ENCODE measurements at regions not wholly inside any gene's neighbourhood (a gene's known extent, or its start where the extent isn't known, plus 50 kb on each side); places are given as distances from the start of the nearest gene placed in this dataset.

DNA sequence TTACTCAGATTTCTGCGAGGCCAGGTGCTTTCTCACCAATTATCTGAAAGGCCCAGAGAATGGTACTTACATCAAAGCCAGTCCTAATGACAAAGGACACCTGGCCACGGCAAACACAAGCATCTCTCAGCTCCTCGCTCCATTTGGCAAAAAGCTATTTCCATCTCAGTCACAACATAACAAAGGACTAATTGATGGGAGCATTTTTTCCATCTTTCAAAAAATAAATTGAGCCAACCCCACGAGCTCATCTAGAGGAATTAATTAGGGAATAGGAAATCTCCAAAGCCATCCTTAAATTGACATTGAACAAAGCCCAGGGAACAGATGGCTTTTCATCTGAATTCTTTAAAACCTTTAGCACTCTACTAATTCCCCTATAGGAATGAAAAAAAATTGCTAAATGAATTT is 236.7 kb downstream of the HAO1 start:
- no peak for DNase-seq (ENCODE audit: low spot score)

DNA sequence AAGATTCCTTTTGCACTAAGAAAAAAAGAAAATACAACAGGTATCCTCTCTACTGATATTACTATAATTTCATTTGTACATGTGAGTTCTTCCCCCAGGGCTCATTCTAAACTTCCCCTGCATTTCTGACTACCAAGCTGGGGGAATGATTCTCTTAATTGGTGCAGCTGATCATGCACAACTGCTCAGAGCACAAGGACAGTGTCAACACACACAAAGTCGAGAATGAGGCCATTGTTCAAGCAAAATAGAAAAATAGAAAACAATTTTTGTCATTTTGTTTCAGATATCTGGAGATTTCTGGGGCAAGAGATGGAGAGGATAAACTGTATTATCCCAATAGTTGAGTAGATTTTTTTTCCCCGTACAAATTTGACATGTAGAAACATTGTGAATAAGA is 236.3 kb downstream of the HAO1 start:
- DNase-seq (ENCODE audit: low spot score): no peak

DNA sequence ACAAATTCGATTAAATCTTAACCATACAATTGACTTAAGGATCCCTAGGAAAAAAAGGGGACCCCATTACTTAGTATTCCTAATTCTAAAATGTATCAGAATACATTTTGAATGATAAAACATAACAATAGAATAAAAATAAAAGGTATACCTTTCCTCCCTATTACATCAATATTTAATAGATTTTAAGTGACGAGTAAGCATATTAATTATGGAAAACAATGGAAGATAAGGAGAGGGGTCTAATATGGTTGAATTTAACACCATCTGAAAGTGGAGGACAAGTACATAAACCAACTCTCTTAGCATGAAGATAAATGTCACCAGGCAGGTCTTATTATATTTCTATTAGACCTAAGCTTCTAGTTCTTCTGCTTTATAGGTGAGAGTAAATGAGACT is 232.1 kb downstream of the HAO1 start:
- DNase-seq (ENCODE audit: low spot score): no peak

DNA sequence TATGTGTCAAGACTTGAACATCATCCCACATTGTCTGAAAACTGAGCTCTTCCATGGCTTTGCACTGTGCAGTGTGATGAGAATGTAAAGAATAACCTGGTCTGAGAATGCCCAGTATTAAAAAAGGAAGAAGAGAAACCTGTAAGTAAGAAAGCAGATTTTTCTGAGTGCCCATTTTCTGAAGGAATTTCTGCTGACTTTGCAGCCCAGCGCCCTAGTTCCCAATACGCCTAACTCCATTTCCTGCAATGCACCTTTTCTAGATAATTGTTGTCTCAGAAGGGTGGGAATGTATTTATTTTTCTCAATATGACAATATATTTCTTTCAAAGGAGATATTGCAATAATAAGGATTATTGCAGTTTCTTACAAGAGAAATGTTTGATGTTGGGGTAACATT is 231.5 kb downstream of the HAO1 start:
- no peak for DNase-seq (ENCODE audit: low spot score)

DNA sequence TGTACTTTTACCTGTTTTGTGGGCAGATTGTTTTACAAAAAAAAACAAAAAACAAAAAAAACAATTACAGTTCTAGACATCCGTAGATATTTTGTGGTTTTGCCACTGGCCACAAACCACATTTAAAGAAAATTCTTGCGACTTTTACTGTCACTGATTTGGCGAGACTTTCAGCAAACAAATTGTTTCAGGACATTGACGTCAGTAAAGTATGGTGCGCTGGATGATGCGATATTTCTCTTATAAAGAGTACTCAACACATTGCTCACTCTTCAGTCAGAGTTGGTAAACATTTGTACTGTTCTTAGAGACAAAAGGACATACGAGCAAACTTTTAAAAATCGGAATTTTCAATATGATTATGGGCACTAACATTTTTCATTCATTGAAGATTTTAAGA is 229.8 kb downstream of the HAO1 start:
- no peak for DNase-seq (ENCODE audit: low spot score)

DNA sequence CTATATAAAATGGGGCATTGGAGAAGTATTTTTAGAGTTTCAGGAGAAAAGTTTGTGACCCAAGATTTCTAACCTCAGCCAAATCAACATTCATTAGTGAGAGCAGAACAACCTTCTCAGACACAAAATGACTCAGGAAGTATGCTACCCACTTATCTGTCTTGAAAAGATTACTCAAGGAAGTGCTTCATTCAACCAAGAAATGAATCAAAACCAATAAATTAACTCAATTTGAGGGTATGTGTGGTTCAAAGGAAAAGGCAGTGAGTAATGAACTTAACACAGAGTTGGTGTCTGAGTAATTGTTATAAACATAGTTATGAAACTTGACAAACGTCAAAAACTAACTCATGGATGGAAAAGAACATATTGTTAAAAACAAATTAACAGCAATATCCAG is 227.6 kb downstream of the HAO1 start:
- no peak for DNase-seq (ENCODE audit: low spot score)

DNA sequence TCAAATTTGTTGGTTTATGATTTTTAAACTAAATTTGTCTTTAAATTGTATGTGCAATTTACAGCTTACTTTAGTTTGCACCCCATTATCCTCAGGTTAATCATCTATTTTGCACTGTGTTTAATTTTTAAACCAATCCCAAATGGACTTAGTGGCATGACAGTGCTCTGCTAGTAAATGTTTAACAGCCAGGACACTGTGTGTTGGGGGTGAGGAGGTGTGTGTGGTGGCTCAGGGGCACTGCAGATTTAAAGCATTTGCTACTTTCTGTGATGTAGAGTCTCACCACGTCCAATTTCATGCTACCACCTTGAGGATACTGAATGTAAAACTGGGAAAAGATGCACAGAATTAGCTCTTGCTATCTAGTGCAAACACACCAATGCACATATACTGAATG is 225.7 kb downstream of the HAO1 start:
- peak; percentile 32 for DNase-seq (ENCODE audit: low spot score)

DNA sequence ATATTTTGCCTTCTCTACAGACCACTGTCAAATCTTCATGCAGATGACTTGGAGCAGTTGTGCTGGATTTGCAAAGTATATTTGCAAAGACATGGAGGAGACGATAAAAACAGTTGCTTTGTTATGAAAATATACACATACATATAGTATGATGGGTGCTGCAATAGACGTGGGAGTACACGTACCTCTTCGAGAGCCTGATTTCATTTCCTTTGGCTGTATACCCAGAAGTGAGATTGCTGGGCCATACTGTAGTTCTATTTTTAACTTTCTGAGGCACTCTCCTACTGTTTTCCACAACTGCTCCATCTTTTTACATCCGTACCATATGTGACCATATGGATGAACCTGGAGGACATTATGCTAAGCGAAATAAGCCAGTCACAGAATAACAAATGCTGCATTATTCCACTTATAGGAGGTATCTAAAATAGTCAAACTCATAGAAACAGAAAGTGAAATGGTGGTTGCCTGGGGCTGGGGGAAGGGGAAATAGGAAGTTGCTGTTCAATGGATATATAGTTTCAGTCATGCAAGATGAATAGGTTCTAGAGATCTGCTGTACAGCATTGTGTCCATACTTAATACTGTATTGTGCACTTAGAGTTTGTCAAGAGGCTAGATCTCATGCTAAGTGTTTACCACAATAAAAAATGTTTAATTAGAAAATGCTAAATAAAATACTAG is 223.8 kb downstream of the HAO1 start:
- DNase-seq (ENCODE audit: low spot score): no peak

DNA sequence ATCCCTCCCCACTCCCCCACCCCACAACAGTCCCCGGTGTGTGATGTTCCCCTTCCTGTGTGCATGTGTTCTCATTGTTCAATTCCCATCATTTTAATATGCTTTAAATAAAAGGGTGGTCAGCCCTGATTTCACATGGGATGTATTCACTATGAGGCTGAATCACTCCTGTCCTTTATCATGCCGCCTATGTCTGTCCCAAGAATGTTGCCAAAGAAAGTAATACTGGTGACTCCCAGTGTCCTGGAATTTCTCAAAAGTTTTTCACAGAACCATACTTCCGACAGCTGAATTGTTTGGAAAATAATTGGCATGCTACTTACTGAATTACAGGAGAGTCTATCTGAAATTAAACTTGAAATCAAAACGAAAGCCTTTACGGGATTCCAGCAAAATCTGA is 217.7 kb downstream of the HAO1 start:
- DNase-seq (ENCODE audit: low spot score): no peak

DNA sequence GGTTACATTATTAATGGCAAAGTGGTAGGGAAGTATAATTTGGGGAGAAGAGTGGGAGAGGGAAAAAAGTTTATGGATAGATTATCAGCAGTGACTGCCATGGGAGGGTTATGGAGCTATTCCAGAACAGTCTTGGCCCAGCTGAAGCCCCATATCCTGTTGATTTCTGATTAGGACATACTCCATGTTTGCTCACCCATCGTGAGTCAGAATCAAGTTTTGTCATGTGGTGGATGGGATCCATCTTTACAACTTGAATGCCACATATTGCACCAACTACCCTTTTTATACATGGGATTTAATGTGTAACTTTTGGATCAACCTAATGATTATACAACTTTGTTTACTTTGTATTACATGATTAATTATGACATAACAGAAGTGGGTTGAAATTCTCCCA is 217.0 kb downstream of the HAO1 start:
- no peak for DNase-seq (ENCODE audit: low spot score)

DNA sequence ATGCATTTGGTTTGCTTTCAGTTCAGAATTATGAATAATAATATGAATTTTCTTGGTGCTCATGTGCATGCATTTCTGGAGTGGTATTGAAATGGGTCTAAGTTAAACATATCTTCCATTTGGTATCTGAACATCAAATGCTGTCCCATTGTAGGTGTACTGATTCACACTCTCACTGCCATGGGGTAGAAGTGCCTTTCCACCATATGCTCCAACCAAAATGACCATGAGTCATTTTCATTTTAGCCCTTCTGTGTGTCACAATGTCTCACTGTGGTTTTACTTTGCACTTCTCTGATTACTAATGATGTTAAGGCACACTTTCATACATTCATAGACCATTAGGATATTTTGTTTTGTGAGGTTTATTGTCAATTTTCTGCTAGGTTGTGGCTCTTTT is 211.9 kb downstream of the HAO1 start:
- DNase-seq (ENCODE audit: low spot score): no peak

DNA sequence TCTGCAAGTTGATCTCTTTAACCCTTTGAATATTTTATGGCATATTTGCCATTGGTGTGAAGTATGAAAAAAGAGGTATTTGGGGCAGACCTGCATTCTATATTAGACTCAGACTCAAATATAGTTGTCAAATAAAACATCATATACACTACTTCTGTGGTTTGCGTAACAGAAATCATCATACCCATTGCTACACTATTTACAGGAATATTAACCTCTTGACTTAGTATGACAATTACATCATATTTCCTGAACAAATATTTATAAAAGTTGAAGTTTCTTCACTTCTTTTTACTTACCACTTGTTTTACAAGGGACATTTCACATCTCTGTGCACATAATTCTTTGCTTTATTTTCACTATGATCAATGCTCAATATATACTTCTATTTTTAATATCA is 206.0 kb downstream of the HAO1 start:
- no peak for DNase-seq (ENCODE audit: low spot score)

DNA sequence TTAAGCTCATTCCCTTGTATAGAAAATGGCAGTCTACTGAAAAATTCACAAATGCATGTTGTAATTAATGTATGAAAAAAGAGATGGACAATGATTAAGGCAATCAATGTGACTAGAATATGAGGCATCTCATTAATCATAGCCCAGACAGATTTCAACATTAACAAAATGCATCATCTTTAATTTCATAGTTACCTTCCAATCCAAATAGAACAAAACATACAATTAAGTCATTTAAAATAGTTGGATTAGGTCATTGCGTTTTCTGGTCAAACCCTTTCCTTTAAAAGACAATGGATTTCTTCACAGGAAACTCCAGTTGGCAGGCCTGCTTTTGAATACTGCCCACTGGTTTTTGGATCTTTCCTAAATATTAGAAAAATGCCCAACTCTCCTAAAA is 203.9 kb downstream of the HAO1 start:
- DNase-seq (ENCODE audit: low spot score): no peak

DNA sequence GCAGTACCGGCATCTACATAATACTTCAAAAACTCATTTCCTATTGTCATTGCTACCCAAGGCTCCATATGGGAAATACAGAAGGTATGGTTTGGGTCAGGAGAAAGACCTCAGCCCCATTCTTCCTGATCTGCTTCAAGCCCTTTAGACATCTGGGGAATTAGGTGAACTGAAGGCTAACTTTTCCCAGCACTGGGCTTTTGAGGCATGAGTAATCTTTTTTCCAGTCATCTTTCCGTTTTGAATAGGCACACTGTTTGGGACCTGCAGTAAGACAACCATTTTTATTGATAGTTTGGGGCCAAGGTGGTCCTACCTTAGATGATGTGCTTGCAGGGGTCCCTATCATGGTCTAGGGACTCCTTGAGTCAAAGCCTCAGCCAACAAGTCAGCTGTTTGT is 198.4 kb downstream of the HAO1 start:
- DNase-seq (ENCODE audit: low spot score): no peak

DNA sequence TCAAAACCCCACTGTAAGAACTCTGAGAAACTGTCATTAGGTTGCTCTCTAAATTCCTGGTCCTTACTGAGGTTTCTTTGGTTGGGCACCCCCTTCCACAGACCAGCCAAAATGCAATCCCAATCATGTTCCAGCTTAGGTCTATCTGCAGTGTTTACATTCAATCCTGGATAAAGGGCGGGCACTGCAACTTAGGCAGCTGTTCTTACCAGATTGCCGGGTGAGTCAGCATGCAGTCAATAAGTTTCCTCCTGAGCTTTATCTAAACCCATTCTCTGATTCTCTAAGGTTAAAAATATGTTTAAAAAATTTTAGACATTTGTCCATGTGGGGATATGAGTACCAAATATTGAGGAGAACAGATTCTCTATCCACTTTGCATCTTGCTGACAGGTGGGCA is 197.8 kb downstream of the HAO1 start:
- DNase-seq (ENCODE audit: low spot score): peak; percentile 51

DNA sequence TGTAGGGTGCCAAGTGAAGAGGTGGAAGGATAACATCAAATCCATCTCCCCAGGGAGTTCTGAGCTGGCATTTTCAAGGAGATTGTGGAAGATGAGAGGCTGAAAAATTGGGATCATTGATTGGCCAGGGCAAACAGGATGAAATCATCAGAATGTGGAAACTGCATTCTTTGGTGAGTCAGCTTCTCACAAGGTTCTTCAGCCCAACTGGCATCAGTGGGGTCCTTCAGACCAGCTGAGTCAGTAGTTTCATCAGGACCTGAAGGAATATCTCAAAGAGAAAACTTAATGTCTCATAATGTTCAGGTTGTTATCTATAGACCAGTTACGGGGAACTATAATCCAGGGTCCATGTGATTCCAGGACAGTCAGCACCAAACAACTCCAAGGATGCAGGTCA is 195.8 kb downstream of the HAO1 start:
- DNase-seq (ENCODE audit: low spot score): no peak

DNA sequence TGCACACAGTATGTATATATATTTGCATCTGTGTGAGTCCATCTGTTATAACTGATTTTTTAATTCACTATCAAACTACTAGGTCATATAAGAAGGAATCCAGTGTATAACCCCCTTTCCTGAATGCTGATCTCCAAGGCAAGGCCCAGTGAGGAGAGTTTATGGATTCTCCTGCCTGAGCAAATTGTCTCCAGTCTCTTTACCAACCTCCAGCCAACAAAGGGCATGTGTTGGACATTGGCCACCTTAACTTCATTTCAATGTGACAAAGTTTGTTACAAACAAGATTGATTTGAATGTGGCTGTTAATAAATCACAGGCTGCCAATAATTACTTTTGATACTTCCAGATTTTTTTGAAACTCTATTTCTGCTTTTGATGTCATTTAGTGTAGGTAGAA is 191.6 kb downstream of the HAO1 start:
- DNase-seq (ENCODE audit: low spot score): peak; percentile 31

DNA sequence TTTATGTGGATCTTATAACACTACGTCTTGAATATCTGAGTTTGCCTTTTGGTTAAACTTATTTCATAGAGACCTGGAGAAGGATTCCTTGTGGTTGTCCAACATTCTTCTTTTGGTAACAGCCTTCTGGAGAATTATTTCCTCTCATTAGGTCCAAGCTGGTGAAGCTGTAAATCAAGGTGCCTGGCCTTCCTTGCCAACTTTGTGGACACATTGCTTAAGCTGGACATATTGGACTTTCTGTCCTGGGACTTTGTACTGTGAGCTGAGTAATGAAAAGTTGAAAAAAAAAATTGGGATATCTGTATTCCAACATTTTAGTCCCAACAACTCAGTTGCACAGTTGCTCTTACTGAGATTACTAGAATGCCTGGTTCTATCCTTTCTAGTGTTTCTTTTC is 186.2 kb downstream of the HAO1 start:
- no peak for DNase-seq (ENCODE audit: low spot score)

DNA sequence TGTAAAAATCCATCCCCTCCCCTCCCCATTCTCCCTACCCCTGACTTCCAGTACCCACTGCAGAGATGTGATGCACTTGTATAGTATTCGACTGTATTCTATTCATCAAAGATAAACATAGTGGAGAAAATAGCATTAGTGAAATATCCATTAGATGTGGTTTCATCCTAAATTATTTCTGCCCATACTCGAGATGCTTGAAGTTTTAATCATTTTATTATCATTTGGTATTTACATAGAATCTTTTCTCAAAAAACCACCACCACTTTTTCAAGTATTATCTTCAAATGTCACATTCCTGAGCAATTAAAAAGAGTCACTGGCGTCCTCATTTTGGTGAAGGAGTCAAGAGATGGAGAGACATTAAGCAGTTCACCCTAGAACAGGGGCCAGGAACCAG is 181.9 kb downstream of the HAO1 start:
- DNase-seq (ENCODE audit: low spot score): no peak

DNA sequence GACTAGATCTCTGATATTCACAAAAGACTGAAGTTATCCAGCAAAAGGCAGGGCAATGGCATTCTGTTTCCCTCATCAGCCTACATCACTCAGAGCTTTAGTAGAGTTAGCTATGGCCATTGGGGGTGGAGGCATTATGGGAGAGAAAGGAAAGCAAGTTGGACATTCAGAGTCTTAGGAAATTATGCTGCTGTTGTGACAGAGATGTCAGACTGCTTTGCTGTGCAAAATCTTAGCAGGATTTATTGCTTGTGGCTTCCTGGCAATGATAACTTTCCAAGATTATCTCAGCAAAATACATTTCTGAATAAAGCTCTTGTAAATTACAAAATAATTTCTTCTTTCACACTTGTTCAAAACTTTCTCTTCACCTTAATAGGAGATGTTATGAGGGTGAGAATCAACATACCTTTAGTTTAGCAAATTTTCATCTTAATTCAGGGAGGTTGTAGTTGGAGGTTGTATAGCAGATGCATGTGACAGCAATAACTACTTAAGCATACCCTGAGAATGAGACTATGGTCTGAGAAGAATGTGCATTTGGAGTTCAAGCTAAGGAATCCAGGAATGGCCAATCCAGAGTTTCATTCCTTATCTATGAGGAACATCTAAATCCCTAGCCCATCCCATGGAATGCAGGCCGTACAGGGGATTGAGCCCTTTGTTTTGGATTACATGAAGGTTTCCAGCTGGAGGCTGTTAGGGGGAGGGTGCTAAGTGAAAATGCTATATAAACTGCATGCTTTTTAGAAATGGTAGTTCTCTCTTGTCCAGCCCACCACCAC is 179.8 kb downstream of the HAO1 start:
- DNase-seq (ENCODE audit: low spot score): no peak

DNA sequence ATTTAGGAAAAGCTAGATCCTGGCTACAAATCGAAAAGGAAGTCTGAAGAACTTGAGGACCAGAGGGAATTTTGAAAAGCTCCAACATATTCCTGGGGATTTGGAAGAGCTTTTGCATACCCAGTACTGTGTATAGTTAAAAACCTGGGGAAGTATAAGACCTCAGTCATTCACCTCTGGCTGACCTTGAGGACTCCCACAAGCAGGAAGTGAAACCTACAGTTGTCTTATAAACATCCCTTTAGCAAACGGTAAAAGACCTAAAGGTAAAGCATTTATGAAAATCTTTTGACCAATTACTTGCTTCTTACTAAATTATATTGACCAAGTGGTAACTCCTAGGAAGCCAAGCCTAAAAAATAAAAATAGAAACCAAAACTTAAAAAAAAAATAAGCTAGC is 175.0 kb downstream of the HAO1 start:
- DNase-seq (ENCODE audit: low spot score): no peak

DNA sequence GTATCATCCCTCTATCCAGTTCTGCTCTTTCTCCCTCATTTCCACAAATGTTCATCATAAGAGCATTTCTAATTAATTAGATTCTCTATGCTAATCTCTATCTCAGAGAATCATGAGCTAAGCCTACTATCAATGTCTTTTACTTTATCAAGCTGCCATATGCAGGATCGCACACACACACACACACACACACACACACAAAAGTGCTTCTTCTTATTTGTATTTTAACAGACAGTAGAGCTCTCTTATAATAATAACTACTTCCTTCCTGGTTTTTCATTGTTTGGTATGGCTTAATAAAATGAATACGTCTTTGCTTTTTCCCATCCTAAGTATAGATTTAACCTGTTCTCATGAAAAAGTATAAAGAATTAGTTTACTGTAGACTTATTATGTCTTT is 170.2 kb downstream of the HAO1 start:
- no peak for DNase-seq (ENCODE audit: low spot score)

DNA sequence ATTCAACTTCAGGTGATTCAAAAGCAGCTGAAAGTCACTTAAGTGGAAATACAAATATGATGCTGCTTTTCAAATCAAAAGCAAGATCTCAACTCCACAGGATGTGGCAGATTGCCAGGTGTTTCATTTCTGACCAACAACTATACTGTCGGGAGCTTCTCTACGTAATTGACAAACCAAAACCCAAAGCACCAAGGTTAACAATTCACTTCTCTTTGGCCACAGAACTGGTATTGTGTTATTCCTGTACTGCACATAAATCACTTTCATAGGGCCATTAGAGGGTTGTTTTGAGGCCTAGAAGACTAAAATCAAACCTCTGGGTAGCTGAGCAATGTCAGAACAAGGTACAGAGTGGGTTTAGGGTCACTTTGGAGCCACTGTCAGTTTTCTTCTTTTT is 169.7 kb downstream of the HAO1 start:
- DNase-seq (ENCODE audit: low spot score): no peak

DNA sequence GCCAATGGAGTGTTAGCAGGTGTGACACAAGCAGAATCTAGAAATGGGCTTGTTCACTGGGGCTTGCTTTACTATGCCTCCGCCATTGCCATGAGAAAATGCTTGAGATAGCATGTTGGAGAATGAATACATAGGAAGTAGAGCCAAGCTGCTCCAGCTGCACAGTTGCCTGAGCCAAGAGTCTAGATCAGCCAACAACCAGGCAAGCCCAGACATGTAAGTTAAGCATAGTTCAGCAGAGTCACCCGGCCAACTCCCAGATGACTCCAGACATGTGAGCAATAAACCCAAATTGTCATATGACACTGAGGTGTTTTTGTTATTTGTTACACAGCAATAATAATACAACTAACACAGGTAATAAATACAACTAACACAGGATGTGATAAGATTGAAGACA is 167.9 kb downstream of the HAO1 start:
- DNase-seq (ENCODE audit: low spot score): no peak

All from mucosa of gallbladder (tissue), 1 donor.